Endothelial cell of umbilical vein (primary cell): ENCODE measurements at regions not wholly inside any gene's neighbourhood (a gene's known extent, or its start where the extent isn't known, plus 50 kb on each side); places are given as distances from the start of the nearest gene placed in this dataset.

Experiments
- BruUV-seq: library from RNA; stranded (reverse); fragments of 400-500 nt; replicated peaks from 2 replicates; lab custom pipeline; 2021; lab: Mats Ljungman, UMichigan
- CTCF ChIA-PET: fragments of 300-600, 350-600 bp; sonication (Branson Sonifier 250); formaldehyde crosslinking; loops from one replicate; lab custom pipeline; 2021; ENCODE audit warnings: antibody characterized with exemption, inconsistent platforms; lab: Charles Lee
- POLR2A ChIA-PET: fragments of 300-600, 350-600 bp; sonication (Branson Sonifier 250); formaldehyde crosslinking; loops from one replicate; lab custom pipeline; 2021; ENCODE audit warnings: antibody characterized with exemption, inconsistent platforms; lab: Charles Lee
- DNase-seq: peaks from one replicate; pipeline ENCODE4 v3.0.0-alpha.2; 2011; ENCODE audit warnings: low read depth, low spot score
- FAIRE-seq: peaks from 2 replicates; lab custom pipeline; 2011; peaks lifted over from hg19 to GRCh38; lab: Jason Lieb, UNC
- H2AFZ ChIP-seq: 2 replicates; pipeline ENCODE4 v1.6.0; 2012; ENCODE audit warnings: low read depth, low read length, control low read depth, inconsistent platforms
- H3K27ac ChIP-seq: 2 replicates; pipeline ENCODE4 v1.5.1; 2011; ENCODE audit warnings: low read depth, mild to moderate bottlenecking, control low read depth, low read length, moderate library complexity; ENCODE audit not compliant: insufficient read depth
- H3K27me3 ChIP-seq, 2 experiments: 2 replicates each; pipeline versions ENCODE4 v1.6.0 to v1.6.1; 2011; ENCODE audit warnings: low read length in 2 of 2, mixed read lengths in 1 of 2; ENCODE audit not compliant: control insufficient read depth in 2 of 2, insufficient read depth in 2 of 2
- H3K36me3 ChIP-seq, 2 experiments: 2 replicates in 1 of 2; 3 replicates in 1 of 2; pipeline ENCODE4 v1.5.1; 2011; ENCODE audit warnings: low read length in 2 of 2, mild to moderate bottlenecking in 1 of 2, moderate library complexity in 1 of 2; ENCODE audit not compliant: control insufficient read depth in 2 of 2, insufficient read depth in 2 of 2; ENCODE audit errors: extremely low read depth in 1 of 2
- H3K4me1 ChIP-seq: 3 replicates; pipeline ENCODE4 v1.5.1; 2011; ENCODE audit warnings: mild to moderate bottlenecking, low read length; ENCODE audit not compliant: control insufficient read depth, insufficient read depth; ENCODE audit errors: extremely low read depth
- H3K4me2 ChIP-seq: 2 replicates; pipeline ENCODE4 v1.6.1; 2011; ENCODE audit warnings: low read length, control low read depth, mixed read lengths; ENCODE audit not compliant: insufficient read depth
- H3K4me3 ChIP-seq, 3 experiments: fragments of 200-600 bp in 1 of 3; sonication (generic), shearing (Covaris generic) in 1 of 3; replicated peaks in 1 of 3; 2 replicates each; pipeline ENCODE4 v1.5.1; 2011 to 2016; ENCODE audit warnings: control low read depth in 3 of 3, low read length in 3 of 3, mild to moderate bottlenecking in 2 of 3, inconsistent platforms in 1 of 3, low read depth in 1 of 3, moderate library complexity in 1 of 3; ENCODE audit not compliant: insufficient read depth in 1 of 3
- H3K79me2 ChIP-seq: 2 replicates; pipeline ENCODE4 v1.6.0; 2012; ENCODE audit warnings: low read length, inconsistent platforms; ENCODE audit not compliant: control insufficient read depth, insufficient read depth
- H3K9ac ChIP-seq: replicated peaks from 2 replicates; pipeline ENCODE3; 2011; ENCODE audit warnings: low read length, control low read depth; ENCODE audit not compliant: insufficient read depth; ENCODE audit errors: extremely low read depth
- H3K9me1 ChIP-seq: replicated peaks from 3 replicates; pipeline ENCODE4 v1.6.0; 2011; ENCODE audit warnings: mild to moderate bottlenecking, low read length; ENCODE audit not compliant: control insufficient read depth, insufficient read depth; ENCODE audit errors: extremely low read depth
- H3K9me3 ChIP-seq: replicated peaks from 2 replicates; pipeline ENCODE4 v1.5.1; 2012; ENCODE audit warnings: low read length, inconsistent platforms; ENCODE audit not compliant: control insufficient read depth, insufficient read depth
- H4K20me1 ChIP-seq: replicated peaks from 2 replicates; pipeline ENCODE3; 2011; ENCODE audit warnings: mild to moderate bottlenecking, low read length; ENCODE audit not compliant: control insufficient read depth, insufficient read depth; ENCODE audit errors: extremely low read depth
- EZH2 ChIP-seq: IDR thresholded peaks from 2 replicates; pipeline ENCODE4 v1.6.1; 2012; ENCODE audit warnings: borderline replicate concordance, low read depth, mild to moderate bottlenecking, moderate library complexity, low read length, inconsistent platforms; ENCODE audit not compliant: severe bottlenecking
- FOS ChIP-seq: IDR thresholded peaks from 2 replicates; pipeline ENCODE4 v1.6.1; 2011; ENCODE audit warnings: mild to moderate bottlenecking, low read length, moderate library complexity, borderline replicate concordance; ENCODE audit not compliant: insufficient read depth
- GATA2 ChIP-seq: IDR thresholded peaks from 2 replicates; pipeline ENCODE4 v1.7.0; 2011; ENCODE audit warnings: low read depth, mild to moderate bottlenecking, moderate library complexity, mixed read lengths, low read length; ENCODE audit not compliant: insufficient read length, insufficient read depth
- JUN ChIP-seq: IDR thresholded peaks from 2 replicates; pipeline ENCODE4 v1.6.1; 2011; ENCODE audit warnings: borderline replicate concordance, low read depth; ENCODE audit not compliant: insufficient read length, insufficient read depth
- MYC ChIP-seq: IDR thresholded peaks from one replicate; pipeline ENCODE4 v1.6.1; 2011; ENCODE audit warnings: mild to moderate bottlenecking, low read depth, low read length
- POLR2A ChIP-seq: IDR thresholded peaks from 2 replicates; pipeline ENCODE4 v1.6.1; 2012; ENCODE audit warnings: low read depth, mild to moderate bottlenecking, control low read depth, low read length
- POLR2AphosphoS5 ChIP-seq: IDR thresholded peaks from 2 replicates; pipeline ENCODE4 v1.6.1; 2012; ENCODE audit warnings: low read depth, mild to moderate bottlenecking, control low read depth, low read length, moderate library complexity; ENCODE audit not compliant: insufficient read depth
- dilution Hi-C: fragments of 300-500 bp; cut with MboI; formaldehyde crosslinking; loops from one replicate; pipeline ENCODE4 v1.15.0; 2019; ENCODE audit warnings: low sequenced_read_pairs; ENCODE audit not compliant: extremely low pct_ligation_motif_present
- intact Hi-C: fragments of 100-400 bp; cut with micrococcal nuclease; formaldehyde crosslinking; loops from one replicate; pipeline ENCODE4 v1.10.0; 2022
- TF ChIP-seq, protein P1 (sequence below), 2 donors: IDR thresholded peaks; 1 replicate in 1 of 2; 2 replicates in 1 of 2; pipeline ENCODE4 v1.5.1; 2011; ENCODE audit warnings: low read length in 2 of 2, mild to moderate bottlenecking in 2 of 2, moderate library complexity in 2 of 2, control low read depth in 1 of 2, inconsistent platforms in 1 of 2, low read depth in 1 of 2; ENCODE audit not compliant: insufficient read depth in 1 of 2; ENCODE audit errors: extremely low read depth in 1 of 2
- TF ChIP-seq, protein P2 (sequence below): IDR thresholded peaks from 2 replicates; pipeline ENCODE4 v1.6.1; 2011; ENCODE audit not compliant: insufficient read depth, insufficient read length

DNA sequence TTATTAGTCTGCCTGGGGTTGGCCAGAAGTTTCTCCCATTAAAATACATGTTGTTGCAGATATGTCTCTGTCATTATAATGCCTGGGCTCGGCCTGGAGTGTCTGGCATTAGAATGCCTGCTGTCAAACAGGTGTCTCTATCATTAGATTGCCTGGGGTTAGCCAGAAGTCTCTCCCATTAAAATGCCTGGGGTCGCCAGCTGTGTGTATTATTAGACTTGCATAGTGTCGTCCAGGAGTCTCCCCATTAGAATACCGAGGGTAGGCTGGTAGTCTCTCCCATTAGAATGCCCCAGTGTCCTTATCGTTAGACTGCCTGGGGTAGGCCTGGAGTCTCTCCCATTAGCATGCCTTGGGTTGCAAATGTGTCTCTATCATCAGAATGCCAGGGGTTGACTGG is 2270.8 kb downstream of the TP53TG3F start:
- BruUV-seq, result no TSS peak
- Histone ChIP-seq H3K9ac (no peak overlapping the region), H2AFZ (no peak overlapping the region), H3K36me3 (no peaks in the 10 kb centered on the region), H3K9me3 (peaks cover 2% of the 10 kb centered on the region), H4K20me1 (no peaks in the 10 kb centered on the region), H3K4me1 (no peaks in the 10 kb centered on the region), H3K27ac (no peak overlapping the region), H3K9me1 (no peaks in the 10 kb centered on the region), H3K79me2 (no peaks in the 10 kb centered on the region), H3K4me3 (no peak overlapping the region), H3K27me3 (no peaks in the 10 kb centered on the region), H3K4me2 (no peak overlapping the region)
- CTCF ChIA-PET, result no interaction called here
- TF ChIP-seq, protein P1, sequence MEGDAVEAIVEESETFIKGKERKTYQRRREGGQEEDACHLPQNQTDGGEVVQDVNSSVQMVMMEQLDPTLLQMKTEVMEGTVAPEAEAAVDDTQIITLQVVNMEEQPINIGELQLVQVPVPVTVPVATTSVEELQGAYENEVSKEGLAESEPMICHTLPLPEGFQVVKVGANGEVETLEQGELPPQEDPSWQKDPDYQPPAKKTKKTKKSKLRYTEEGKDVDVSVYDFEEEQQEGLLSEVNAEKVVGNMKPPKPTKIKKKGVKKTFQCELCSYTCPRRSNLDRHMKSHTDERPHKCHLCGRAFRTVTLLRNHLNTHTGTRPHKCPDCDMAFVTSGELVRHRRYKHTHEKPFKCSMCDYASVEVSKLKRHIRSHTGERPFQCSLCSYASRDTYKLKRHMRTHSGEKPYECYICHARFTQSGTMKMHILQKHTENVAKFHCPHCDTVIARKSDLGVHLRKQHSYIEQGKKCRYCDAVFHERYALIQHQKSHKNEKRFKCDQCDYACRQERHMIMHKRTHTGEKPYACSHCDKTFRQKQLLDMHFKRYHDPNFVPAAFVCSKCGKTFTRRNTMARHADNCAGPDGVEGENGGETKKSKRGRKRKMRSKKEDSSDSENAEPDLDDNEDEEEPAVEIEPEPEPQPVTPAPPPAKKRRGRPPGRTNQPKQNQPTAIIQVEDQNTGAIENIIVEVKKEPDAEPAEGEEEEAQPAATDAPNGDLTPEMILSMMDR (IDR thresholded peaks at IDR 0.05; ENCODE audit: extremely low read depth in 1 of 2, insufficient read depth in 1 of 2, low read depth in 1 of 2, low read length in 2 of 2), result no peak
- no peak for TF ChIP-seq JUN
- TF ChIP-seq MYC, result no peak
- TF ChIP-seq FOS, result no peak
- TF ChIP-seq, protein P2, sequence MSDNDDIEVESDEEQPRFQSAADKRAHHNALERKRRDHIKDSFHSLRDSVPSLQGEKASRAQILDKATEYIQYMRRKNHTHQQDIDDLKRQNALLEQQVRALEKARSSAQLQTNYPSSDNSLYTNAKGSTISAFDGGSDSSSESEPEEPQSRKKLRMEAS, result no peak
- TF ChIP-seq POLR2AphosphoS5, result no peak
- no peak for TF ChIP-seq GATA2
- TF ChIP-seq POLR2A, result no peak
- no peak for TF ChIP-seq EZH2
- dilution Hi-C loops (no loop called here), intact Hi-C loops (no loop called here)
- POLR2A ChIA-PET, result no interaction called here
- DNase-seq, result no peak
- no peak for FAIRE-seq
